ENCODE measurements at regions not wholly inside any gene's neighbourhood (a gene's known extent, or its start where the extent isn't known, plus 50 kb on each side); places are given as distances from the start of the nearest gene placed in this dataset.
"Not testable (repeated sequence)": the region's sequence is repeated elsewhere in the genome, so short reads cannot be mapped to it uniquely, and the experiment has no call there.

DNA sequence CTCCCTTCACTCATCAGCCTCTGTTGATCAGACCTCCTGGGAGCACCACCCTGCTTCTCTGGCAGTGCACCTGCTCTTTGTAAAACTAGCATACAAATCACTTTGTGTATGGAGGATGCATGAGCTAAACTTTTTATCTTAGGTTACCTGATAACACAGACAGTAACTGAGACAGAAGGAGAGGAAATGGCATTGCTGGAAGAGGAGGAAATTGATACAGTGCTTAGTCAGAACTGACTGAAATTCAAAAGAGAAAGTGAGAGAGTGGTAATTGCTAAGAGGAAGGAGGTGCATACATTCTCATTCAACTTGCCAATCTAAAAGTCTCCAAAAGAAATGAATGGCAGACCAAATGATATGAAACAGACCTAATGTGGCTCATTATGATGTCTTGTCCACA is 1120.7 kb downstream of the GATA3 start:
- ChIA-PET RAD21 (ENCODE audit: low non-redundant PET in 1 of 2, low total read pairs in 2 of 2, uncharacterized antibody in 2 of 2, unreplicated experiment in 2 of 2) (no interaction called here), POLR2A (no interaction called here), CTCF (no interaction called here)
- H3K4me3 ChIP-seq (replicated peaks in 1 of 2; ENCODE audit: low read depth in 1 of 2, low read length in 2 of 2) = no peak overlapping the region
- no peak overlapping the region for H3K4me2 ChIP-seq (ENCODE audit: low read length)
- H3K79me2 ChIP-seq (ENCODE audit: insufficient read depth, low read length) = no peaks in the 10 kb centered on the region
- ATAC-seq = no peak
- H3K27me3 ChIP-seq (ENCODE audit: insufficient read depth, low read length) = no peaks in the 10 kb centered on the region
- H3K27ac ChIP-seq (ENCODE audit: low read depth, low read length) = no peak overlapping the region
- no peaks in the 10 kb centered on the region for H4K20me1 ChIP-seq (ENCODE audit: insufficient read depth)
- BruUV-seq (replicated peaks) = no TSS peak
- no peaks in the 10 kb centered on the region for H3K36me3 ChIP-seq (ENCODE audit: control insufficient read depth in 1 of 2, insufficient read depth in 2 of 2, low read length in 2 of 2)
- no peaks in the 10 kb centered on the region for H3K4me1 ChIP-seq (ENCODE audit: control insufficient read depth in 1 of 2, insufficient read depth in 2 of 2, low read length in 2 of 2)
- H3K9me2 ChIP-seq (ENCODE audit: insufficient read depth) = no peaks in the 10 kb centered on the region
- TF ChIP-seq CBX3 (IDR thresholded peaks at IDR 0.05; ENCODE audit: low read depth) (no peak), YY1 (IDR thresholded peaks at IDR 0.05; ENCODE audit: extremely low read depth, insufficient replicate concordance, low read depth, low read length) (no peak), RAD21 (IDR thresholded peaks at IDR 0.05; ENCODE audit: low read depth) (no peak), TCF7L2 (IDR thresholded peaks at IDR 0.05; ENCODE audit: borderline replicate concordance, extremely low read depth, insufficient read depth, insufficient read length) (no peak), FOSL1 (IDR thresholded peaks at IDR 0.05; ENCODE audit: low read depth) (no peak), EGR1 (IDR thresholded peaks at IDR 0.05; ENCODE audit: low read depth) (no peak), SIN3A (IDR thresholded peaks at IDR 0.05; ENCODE audit: low read depth) (no peak), ELF1 (IDR thresholded peaks at IDR 0.05; ENCODE audit: borderline replicate concordance, low read depth) (no peak), SP1 (IDR thresholded peaks at IDR 0.05; ENCODE audit: low read depth) (no peak), EZH2 (IDR thresholded peaks at IDR 0.05) (no peak)
- TF ChIP-seq, protein P1, sequence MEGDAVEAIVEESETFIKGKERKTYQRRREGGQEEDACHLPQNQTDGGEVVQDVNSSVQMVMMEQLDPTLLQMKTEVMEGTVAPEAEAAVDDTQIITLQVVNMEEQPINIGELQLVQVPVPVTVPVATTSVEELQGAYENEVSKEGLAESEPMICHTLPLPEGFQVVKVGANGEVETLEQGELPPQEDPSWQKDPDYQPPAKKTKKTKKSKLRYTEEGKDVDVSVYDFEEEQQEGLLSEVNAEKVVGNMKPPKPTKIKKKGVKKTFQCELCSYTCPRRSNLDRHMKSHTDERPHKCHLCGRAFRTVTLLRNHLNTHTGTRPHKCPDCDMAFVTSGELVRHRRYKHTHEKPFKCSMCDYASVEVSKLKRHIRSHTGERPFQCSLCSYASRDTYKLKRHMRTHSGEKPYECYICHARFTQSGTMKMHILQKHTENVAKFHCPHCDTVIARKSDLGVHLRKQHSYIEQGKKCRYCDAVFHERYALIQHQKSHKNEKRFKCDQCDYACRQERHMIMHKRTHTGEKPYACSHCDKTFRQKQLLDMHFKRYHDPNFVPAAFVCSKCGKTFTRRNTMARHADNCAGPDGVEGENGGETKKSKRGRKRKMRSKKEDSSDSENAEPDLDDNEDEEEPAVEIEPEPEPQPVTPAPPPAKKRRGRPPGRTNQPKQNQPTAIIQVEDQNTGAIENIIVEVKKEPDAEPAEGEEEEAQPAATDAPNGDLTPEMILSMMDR (IDR thresholded peaks at IDR 0.05 in 2 of 3, conservative IDR thresholded peaks at IDR 0.05 in 1 of 3; ENCODE audit: borderline replicate concordance in 1 of 3, insufficient read depth in 1 of 3, low read depth in 2 of 3, low read length in 2 of 3) = no peak
- TF ChIP-seq, protein P2, sequence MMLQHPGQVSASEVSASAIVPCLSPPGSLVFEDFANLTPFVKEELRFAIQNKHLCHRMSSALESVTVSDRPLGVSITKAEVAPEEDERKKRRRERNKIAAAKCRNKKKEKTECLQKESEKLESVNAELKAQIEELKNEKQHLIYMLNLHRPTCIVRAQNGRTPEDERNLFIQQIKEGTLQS (IDR thresholded peaks at IDR 0.05) = no peak
- TF ChIP-seq, protein P3, sequence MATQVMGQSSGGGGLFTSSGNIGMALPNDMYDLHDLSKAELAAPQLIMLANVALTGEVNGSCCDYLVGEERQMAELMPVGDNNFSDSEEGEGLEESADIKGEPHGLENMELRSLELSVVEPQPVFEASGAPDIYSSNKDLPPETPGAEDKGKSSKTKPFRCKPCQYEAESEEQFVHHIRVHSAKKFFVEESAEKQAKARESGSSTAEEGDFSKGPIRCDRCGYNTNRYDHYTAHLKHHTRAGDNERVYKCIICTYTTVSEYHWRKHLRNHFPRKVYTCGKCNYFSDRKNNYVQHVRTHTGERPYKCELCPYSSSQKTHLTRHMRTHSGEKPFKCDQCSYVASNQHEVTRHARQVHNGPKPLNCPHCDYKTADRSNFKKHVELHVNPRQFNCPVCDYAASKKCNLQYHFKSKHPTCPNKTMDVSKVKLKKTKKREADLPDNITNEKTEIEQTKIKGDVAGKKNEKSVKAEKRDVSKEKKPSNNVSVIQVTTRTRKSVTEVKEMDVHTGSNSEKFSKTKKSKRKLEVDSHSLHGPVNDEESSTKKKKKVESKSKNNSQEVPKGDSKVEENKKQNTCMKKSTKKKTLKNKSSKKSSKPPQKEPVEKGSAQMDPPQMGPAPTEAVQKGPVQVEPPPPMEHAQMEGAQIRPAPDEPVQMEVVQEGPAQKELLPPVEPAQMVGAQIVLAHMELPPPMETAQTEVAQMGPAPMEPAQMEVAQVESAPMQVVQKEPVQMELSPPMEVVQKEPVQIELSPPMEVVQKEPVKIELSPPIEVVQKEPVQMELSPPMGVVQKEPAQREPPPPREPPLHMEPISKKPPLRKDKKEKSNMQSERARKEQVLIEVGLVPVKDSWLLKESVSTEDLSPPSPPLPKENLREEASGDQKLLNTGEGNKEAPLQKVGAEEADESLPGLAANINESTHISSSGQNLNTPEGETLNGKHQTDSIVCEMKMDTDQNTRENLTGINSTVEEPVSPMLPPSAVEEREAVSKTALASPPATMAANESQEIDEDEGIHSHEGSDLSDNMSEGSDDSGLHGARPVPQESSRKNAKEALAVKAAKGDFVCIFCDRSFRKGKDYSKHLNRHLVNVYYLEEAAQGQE (IDR thresholded peaks at IDR 0.05; ENCODE audit: low read depth) = no peak
- DNase-seq (ENCODE audit: low read depth, low spot score) = no peak
- no peak overlapping the region for H2AFZ ChIP-seq (ENCODE audit: low read depth, low read length, poor library complexity, severe bottlenecking)
- intact Hi-C loops (cut with micrococcal nuclease) = no loop called here
- peaks cover 5 to 13% of the 10 kb centered on the region in 2 experiments; a peak in 2 of 4 replicates for H3K9me3 ChIP-seq (ENCODE audit: control insufficient read depth in 1 of 2, insufficient read depth in 1 of 2, low read depth in 1 of 2, low read length in 2 of 2)
- H3K9ac ChIP-seq (ENCODE audit: low read length) = no peak overlapping the region

DNA sequence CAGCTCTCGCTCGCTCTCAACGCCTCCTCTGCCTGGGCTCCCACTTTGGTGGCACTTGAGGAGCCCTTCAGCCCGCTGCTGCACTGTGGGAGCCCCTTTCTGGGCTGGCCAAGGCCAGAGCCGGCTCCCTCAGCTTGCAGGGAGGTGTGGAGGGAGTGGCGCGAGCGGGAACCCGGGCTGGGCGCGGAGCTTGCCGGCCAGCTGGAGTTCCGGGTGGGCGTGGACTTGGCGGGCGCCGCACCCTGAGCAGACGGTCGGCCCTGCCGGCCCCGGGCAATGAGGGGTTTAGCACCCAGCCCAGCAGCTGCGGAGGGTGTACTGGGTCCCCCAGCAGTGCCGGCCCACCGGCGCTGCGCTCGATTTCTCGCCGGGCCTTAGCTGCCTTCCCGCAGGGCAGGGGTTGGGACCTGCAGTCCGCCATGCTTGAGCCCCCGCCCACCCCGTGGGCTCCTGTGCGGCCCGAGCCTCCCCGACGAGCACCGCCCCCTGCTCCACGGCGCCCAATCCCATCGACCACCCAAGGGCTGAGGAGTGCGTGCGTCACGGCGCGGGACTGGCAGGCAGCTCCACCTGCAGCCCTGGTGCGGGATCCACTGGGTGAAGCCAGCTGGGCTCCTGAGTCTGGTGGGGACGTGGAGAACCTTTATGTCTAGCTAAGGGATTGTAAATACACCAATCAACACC is 1128.9 kb downstream of the GATA3 start:
- H3K9ac ChIP-seq (ENCODE audit: low read length); DNase-seq (ENCODE audit: low read depth, low spot score); H3K79me2 ChIP-seq (ENCODE audit: insufficient read depth, low read length); CTCF ChIA-PET; POLR2A ChIA-PET; H3K4me3 ChIP-seq (replicated peaks in 1 of 2; ENCODE audit: low read depth in 1 of 2, low read length in 2 of 2); H3K4me1 ChIP-seq (ENCODE audit: control insufficient read depth in 1 of 2, insufficient read depth in 2 of 2, low read length in 2 of 2); H2AFZ ChIP-seq (ENCODE audit: low read depth, low read length, poor library complexity, severe bottlenecking); BruUV-seq (replicated peaks); H3K9me2 ChIP-seq (ENCODE audit: insufficient read depth); RAD21 ChIA-PET (ENCODE audit: low non-redundant PET in 1 of 2, low total read pairs in 2 of 2, uncharacterized antibody in 2 of 2, unreplicated experiment in 2 of 2); H3K27me3 ChIP-seq (ENCODE audit: insufficient read depth, low read length); H4K20me1 ChIP-seq (ENCODE audit: insufficient read depth); ATAC-seq; H3K27ac ChIP-seq (ENCODE audit: low read depth, low read length); intact Hi-C loops (cut with micrococcal nuclease); H3K36me3 ChIP-seq (ENCODE audit: control insufficient read depth in 1 of 2, insufficient read depth in 2 of 2, low read length in 2 of 2); H3K4me2 ChIP-seq (ENCODE audit: low read length); H3K9me3 ChIP-seq (ENCODE audit: control insufficient read depth in 1 of 2, insufficient read depth in 1 of 2, low read depth in 1 of 2, low read length in 2 of 2): not testable (repeated sequence)

Measured in HCT116 (cell line).